NB4 (cell line): ENCODE measurements at regions not wholly inside any gene's neighbourhood (a gene's known extent, or its start where the extent isn't known, plus 50 kb on each side); places are given as distances from the start of the nearest gene placed in this dataset.

ENCODE experiments used
- CTCF ChIP-seq: IDR thresholded peaks from one replicate; pipeline ENCODE4 v1.5.1; 2012; ENCODE audit warnings: low read depth, low read length
- MAX ChIP-seq: IDR thresholded peaks from 2 replicates; pipeline ENCODE4 v1.6.1; 2011; ENCODE audit warnings: low read depth, low read length
- MYC ChIP-seq: IDR thresholded peaks from 2 replicates; pipeline ENCODE4 v1.6.1; 2011; ENCODE audit warnings: low read depth, low read length
- POLR2A ChIP-seq: IDR thresholded peaks from 2 replicates; pipeline ENCODE4 v1.6.1; 2011; ENCODE audit warnings: mild to moderate bottlenecking; ENCODE audit not compliant: insufficient read length; ENCODE audit errors: extremely low read depth

DNA sequence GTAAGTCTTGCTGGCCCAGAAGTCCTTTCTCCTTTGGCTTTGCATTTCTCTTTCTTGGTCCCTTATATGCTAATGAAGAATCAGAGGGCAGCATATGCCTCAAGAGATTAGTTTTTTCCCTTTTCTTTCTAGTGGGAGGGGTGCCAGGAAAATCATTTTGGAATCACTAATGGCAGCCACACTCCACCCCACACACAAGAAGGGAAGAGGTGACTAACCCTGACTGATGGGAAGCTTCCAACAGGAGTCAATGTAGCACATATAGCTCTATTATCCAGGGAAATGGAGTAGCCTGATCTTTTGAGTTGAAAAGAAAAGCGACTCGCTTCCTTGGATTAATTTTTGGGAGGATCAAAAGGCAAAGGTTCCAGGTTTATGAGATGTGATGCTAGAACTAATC, 225.3 kb downstream of the KIF20B start:
- TF ChIP-seq CTCF = no peak
- no peak for TF ChIP-seq MAX
- no peak for TF ChIP-seq POLR2A
- no peak for TF ChIP-seq MYC
